ENCODE measurements at regions not wholly inside any gene's neighbourhood (a gene's known extent, or its start where the extent isn't known, plus 50 kb on each side); places are given as distances from the start of the nearest gene placed in this dataset.

DNA sequence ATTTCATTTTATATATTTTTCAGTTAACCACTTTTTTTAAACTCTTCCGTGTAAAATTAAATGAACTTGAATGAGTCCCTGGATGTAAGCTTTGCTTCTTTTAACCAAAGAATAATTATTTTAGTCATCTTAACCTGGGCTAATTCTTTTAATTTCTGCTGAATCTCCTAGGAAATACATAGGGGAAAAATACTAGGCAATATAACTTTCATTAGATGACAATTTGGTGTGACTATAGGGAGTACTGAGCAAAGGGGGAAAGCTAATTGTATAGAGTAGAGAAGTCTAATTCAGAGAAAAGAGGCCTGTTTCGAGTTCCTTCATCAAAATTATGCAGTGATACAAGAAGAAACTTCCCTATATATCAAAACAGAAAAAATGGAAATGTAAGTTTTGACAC, 388.1 kb downstream of the NOVA1 start:
- H3K4me3 ChIP-seq (ENCODE audit: low read length): no peak overlapping the region
- DNase-seq (ENCODE audit: low read depth): no peak
- TF ChIP-seq CTCF (conservative IDR thresholded peaks at IDR 0.05; ENCODE audit: low read depth, low read length): no peak

GRCh38 chr14:26206640-26207039, 391.2 kb downstream of the NOVA1 start:
- no peak for TF ChIP-seq CTCF (conservative IDR thresholded peaks at IDR 0.05; ENCODE audit: low read depth, low read length)
- no peak overlapping the region for H3K4me3 ChIP-seq (ENCODE audit: low read length)
- DNase-seq (ENCODE audit: low read depth): no peak

GRCh38 chr14:26204728-26205479, 392.9 kb downstream of the NOVA1 start:
- DNase-seq (ENCODE audit: low read depth): peak; percentile 34
- peak overlapping the region; percentile 59 for H3K4me3 ChIP-seq (ENCODE audit: low read length)

GRCh38 chr14:26204366-26204727, 393.5 kb downstream of the NOVA1 start:
- peak overlapping the region; percentile 59 for H3K4me3 ChIP-seq (ENCODE audit: low read length)
- TF ChIP-seq CTCF (conservative IDR thresholded peaks at IDR 0.05; ENCODE audit: low read depth, low read length): no peak
- no peak for DNase-seq (ENCODE audit: low read depth)

More at GRCh38 chr14:26204728-26205479, 392.9 kb downstream of the NOVA1 start:
- no peak for TF ChIP-seq CTCF (conservative IDR thresholded peaks at IDR 0.05; ENCODE audit: low read depth, low read length)

- DNase-seq (ENCODE audit: low read depth): peak; percentile 16
- TF ChIP-seq CTCF (conservative IDR thresholded peaks at IDR 0.05; ENCODE audit: low read depth, low read length): no peak
- H3K4me3 ChIP-seq (ENCODE audit: low read length): no peak overlapping the region
These were observed 397.1 kb downstream of the NOVA1 start for GRCh38 chr14:26200687-26201086.

DNA sequence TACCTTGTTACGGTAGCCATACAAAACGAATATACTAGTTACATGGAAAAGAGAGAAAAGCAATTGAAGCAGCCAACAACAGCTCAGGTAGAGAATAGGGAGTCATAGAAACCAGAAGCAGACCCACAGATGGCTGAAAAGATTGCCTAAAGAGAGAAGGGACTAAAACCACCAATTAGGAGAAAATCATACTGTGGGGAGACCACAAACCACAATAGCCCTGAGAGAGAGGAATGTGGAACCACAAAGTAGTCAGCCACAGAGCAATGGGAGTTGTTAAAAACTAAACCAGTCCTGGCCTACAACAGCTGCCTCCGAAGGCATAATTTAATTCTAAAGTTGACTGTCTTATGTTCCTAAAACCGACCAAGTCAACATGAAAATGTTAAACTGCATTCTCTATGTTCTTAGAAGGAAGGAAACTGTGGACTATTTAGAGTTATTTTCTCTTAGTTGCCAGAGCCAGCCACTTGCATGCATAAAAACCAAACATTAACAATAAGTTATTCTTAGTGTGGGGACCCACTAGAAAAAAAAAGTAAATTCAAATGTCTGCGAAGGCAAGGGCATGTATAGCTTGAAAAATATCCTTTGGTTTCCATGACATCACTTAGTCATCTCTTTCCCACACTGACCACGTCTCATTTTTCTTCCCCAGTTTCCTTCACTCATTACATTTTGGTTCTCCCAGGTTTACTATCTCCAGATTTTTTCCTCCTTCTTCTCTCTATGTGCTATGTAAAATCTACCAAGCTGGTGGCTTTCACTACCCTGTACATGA, 398.1 kb downstream of the NOVA1 start:
- DNase-seq (ENCODE audit: low read depth): peak; percentile 56
- H3K4me3 ChIP-seq (ENCODE audit: low read length): no peak overlapping the region
- TF ChIP-seq CTCF (conservative IDR thresholded peaks at IDR 0.05; ENCODE audit: low read depth, low read length): no peak

- no peak for TF ChIP-seq CTCF (conservative IDR thresholded peaks at IDR 0.05; ENCODE audit: low read depth, low read length)
- H3K4me3 ChIP-seq (ENCODE audit: low read length): no peak overlapping the region
- DNase-seq (ENCODE audit: low read depth): no peak
These were observed 398.7 kb downstream of the NOVA1 start for GRCh38 chr14:26199096-26199495.

Data from retinal pigment epithelial cell (primary cell).